GM21447 (cell line): ENCODE measurements at regions not wholly inside any gene's neighbourhood (a gene's known extent, or its start where the extent isn't known, plus 50 kb on each side); places are given as distances from the start of the nearest gene placed in this dataset.

Experiments used
- ATAC-seq: cut with Tn5 transposase; IDR thresholded peaks from one replicate; pipeline ENCODE4 v1.9.1; 2021; ENCODE audit not compliant: unreplicated experiment

DNA sequence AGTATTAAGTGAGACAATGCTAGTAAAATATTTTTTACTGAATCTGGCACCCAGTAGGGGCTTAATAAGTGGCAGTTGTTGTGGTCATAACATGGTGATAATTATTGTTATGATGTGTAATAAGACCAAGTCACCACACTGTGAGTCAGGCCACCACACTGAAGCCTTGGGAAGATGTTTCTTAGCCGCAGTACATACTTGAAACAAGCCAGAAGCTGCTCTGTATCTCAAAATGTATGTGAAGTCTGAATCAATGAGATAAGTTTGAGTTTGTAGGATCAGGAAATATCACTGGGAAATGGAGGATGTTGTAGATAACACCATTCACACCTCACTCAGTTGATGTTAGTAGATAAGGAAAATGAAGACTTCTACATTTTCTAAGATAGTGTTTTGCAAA is 51.3 kb upstream of the PTPN3 start:
- no peak for ATAC-seq

DNA sequence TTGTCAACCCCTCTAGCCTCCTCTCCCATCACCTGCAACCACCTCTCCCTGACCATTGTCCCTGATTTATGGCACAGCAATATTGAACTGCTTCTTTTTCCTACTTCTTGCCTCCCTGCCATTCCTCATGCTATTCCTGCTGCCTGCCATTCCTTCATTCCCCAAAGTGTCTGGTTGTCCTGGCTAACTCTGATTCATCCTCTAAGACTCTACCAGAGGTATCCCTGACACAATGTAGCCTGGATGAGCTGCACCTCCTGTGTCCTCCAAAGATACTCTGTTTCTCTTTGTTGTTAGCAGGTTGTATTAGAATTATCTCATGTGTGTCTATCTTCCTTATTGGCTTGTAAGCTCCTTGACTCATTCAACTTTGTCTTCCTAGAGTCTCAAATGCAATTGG is 53.5 kb upstream of the PTPN3 start:
- ATAC-seq: no peak

DNA sequence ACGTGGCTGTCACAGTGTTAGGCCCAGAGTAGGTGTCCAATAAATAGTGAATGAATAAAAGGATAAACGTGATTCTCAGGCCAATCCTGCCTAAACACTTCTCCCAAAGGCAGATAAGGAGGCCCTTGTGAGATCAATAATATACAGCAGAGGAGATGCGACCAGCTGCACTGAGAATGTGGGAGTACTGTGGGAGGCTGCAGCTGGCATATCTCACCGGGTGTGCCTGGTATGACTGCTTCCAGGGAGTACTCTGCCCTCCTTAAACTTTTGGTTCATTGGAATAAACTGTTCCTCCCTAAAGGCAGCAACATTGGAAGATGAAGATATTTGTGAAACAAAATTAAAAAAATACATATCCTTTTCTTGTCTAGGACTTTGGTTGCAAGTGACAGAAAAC is 57.1 kb upstream of the PTPN3 start:
- no peak for ATAC-seq

DNA sequence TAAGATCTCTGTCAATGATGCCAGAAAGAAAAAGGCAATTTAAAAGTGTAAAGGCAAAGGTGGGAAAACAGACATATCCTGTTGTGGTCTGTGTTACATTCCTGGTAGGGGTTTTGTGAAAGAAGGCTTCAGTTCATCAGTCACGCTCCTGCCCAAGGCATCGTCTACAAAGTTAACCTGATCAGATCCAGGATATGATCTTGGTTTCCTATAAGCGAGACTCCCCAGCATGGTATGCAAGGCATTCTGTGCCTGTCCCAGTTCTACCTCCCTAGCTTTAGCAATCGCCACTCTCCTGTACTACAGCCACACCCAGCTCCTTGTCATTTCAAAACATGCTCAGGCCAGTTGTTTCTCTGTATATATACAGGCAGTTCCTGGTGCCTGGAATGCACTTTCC is 58.0 kb upstream of the PTPN3 start:
- no peak for ATAC-seq

DNA sequence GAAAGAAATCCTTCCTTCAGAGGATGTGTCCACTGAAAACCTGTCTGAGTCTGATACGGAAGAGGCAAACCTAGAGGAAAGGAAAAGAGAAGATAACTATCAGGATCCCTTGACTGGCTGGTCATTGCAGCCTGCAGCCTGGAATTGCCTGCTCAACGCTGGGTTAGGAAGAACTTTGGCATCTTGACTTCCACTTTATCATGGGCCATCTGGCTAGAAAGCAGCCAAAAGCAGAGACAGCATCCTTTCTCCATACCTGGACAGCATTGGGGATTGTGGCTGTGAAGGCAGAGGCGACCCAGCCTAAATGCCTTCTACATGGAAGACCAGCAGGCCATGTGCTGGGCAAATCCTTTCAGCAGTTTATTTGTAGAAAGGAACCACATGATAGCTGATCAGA is 58.7 kb upstream of the PTPN3 start:
- no peak for ATAC-seq

DNA sequence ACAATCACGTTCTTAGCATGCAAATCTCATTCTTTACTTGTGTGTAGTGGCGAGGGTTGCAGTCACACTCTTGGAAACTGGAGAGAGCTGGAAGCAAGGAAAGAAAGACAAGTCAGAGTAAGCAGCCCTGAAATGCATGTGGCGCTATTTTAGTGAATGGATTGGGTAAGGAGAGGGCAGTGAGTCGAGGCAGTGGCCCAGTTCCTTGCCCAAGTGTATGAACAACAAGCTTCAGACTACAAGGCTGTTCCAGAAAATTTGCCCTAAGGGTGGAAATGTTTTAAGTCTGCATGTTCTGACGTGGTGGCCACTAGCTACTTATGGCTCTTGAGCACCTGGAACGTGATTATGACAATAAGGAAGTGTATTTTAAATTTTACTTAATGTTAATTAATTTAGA is 59.4 kb upstream of the PTPN3 start:
- no peak for ATAC-seq

GRCh38 chr9:109558718-109559151 is 60.6 kb upstream of the PTPN3 start:
- no peak for ATAC-seq

DNA sequence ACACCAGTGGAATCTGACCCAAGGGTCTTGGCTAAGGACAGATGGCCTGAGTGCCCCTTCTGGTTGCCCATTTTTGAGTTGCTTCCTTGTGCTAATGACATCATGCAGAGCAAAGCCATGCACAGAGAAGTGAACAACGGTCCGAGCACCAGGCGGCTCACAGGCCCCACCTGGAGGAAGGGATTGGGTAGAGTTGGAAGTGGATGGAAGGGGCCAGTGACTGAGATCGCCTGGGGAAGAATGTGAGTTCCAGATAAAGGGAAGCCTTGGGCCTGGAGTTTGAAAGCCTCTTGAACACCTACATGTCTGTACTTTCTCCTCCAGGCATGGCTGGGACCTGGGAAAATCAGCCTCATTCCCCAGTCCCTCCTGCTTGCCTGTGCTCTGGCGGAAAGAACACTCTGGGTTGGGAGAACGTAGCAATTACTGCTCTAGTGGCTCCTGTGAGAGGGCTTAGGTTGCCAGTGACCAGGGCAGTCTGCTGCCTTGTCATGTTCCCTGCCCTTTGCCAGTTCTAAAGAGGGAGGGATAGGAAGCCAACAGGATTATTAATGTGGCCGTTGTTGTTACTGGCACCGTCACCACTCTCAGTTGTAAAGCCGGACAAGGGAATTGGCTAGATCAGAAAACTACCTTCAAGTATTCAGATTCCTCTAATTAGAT is 62.5 kb upstream of the PTPN3 start:
- ATAC-seq: no peak

GRCh38 chr9:109561137-109561536 is 63.0 kb upstream of the PTPN3 start:
- ATAC-seq: no peak

GRCh38 chr9:109568089-109568488 is 70.0 kb upstream of the PTPN3 start:
- no peak for ATAC-seq

GRCh38 chr9:109568568-109569210 is 70.6 kb upstream of the PTPN3 start:
- no peak for ATAC-seq

DNA sequence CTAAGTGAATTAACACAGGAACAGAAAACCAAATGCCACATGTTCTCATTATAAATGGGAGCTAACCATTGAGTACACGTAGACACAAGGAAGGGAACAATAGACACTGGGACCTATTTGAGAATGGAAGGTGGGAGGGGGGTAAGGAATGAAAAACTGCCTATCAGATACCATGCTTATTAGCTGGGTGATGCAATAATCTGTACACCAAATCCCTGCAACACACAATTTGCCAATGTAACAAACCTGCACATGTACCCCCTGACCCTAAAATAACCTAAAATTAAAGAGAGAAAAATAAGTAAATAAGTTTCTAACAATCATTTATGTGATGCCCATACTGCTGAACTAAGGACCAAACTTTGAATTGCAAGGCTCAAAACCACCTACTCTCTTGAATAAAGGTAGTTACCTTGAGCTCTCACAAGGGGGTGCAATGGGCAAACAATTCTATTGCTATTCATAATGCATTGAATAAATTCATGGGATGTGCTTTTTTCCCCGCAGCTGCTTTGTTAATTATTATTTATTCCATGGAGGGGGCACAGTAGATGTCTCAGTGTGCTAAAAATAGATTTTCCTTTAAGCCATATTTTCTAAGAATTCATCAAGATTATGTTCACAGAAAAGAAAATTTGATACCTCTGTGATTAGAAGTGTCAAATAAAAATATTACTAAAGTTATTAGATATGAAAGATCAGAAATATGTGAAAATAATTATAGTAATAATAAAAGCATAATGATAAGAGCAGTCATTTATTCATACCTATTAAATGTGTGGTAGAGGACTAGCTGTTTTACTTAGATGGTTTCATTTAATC is 76.2 kb upstream of the PTPN3 start:
- peak; percentile 60 for ATAC-seq

DNA sequence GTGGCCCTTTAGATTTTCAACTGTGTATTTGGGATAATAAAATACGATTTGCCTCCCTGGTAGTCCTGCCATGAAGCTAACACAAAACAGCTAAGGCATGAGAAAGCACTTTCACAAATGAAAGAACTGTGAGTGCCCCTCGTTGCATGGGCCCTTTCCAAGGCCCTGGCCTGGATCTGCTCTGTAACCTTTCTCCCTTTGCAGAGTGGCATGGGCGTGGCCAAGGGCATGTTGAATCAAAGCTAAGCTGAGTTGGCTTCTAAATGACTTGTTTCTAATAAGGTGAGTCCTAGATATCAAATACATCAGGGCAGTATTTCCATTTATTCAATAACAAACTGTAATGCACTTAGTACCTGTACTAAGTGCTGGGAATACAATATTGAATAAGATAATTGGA is 78.7 kb upstream of the PTPN3 start:
- no peak for ATAC-seq

DNA sequence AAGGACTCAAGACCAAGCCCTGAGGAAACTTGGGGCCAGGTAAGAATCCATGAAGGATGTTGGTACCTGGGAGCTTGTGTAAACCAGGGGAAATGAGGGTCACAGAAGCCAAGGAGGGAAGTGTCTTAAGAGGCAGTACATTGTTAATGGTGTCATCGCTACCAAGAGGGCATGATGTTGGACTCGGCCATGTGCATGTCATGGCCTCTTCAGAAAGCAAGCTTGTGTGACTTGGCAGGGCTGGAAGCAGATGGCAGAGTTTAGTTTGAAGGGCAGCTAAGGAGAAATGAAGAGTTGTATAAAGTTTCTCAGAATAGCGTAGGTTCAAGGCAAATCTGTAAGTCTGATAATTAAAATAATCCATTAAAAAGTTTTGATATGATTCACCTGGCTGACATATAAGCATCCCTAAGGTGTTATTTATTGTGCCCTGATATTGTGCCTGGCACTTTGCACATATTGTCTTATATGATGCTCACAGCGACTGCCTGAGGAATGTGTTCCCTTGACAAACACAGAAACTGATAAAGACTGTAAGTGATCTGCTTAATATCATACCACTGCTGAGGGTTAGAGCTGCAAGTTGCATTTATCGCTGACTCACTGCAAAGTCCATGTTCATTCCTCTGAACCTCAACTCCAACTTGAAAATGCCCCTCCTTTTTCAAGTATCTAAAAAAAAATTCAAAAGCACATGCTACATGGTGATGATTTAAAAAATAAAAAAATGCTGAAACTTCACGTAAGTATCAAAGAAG is 81.3 kb upstream of the PTPN3 start:
- no peak for ATAC-seq

DNA sequence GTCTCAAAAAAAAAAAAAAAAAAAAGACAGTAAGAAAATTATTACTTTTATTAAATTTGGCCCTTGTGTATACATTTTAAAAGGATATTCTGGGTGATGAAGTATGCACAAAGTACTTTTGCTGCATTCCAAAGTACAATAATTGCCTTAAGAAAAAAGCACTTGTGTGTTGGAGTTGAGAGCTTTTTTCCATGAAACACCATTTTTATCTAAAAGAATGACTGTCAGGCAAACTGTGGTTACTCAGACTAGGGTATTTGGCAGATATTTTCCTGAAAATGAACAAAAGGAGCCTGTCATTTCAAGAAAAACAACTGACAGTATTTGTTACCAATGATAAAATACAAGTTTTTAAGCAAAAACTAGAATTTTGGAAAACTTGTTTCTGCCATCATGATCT is 84.3 kb upstream of the PTPN3 start:
- ATAC-seq: no peak

DNA sequence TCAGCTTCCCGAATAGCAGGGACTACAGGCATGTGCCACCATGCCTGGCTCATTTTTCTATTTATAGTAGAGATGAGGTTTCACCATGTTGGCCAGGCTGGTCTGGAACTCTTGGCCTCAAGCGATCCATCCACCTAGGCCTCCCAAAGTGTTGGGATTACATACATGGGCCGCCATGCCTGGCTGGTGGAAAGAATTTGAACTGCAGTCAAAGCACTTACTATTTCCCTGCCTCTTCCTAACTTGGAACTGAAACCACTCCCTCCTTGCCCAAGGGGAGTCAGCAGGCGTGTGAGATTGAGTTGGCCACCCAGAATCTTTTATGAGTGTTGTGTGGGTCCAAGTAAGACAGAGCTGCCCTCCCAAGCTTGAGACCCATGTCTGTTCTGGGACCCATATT is 86.1 kb upstream of the PTPN3 start:
- ATAC-seq: no peak

DNA sequence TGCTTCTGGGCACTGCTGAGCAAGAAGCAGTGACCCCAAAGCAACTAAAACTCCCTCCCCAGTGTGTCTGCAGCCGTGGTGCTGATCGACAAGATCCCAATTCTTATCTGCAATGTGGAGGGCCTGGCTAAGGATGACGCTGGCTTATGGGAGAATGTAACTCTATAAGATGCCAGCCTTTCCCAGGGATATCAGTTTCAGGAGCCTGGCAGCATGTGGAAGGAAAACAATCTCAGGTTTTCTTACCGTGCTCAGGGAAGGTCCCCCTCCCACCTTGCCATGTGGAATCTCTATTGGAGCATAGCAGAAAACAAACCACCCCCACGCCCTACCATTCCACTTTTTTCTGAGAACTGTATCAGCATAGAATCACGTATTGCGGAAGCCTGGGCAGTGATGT is 87.7 kb upstream of the PTPN3 start:
- no peak for ATAC-seq

DNA sequence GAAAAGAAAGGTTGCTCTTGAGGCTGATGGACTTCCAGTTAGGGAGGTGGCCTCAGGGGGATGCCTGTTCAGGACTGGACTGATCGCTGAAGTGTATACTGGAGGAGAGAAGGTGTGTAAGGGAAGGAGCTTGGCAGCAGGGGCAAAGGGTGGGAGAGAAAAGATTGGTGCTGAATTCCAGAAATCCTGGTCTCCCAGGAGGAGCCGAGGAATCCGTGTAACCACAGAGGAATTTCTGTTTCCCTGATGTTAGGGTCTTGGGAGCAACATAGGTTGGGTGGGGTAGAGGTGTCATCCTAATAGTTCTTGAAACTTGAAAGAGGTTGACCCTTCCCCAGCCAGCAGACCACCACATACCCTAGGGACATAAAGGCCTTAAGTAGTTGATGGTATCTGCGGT is 88.9 kb upstream of the PTPN3 start:
- no peak for ATAC-seq

DNA sequence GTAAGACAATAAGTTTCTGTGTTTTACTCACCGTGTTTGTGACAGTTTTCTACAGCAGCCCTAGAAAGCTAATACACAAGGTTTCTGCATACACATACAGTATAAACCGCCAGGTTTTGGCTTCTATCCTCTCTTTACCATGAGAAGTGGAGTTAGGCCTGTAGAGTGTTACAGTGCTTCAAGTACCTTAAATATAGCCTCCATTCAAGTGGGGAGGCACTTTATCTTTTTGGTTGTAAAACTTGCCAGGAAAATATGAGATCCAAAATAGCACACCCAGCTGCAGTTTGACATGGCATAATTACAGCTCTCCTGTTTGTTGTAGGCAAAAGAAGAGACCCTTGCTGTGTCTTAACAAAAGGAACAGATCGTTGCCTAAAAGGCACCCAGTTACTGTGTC is 90.3 kb upstream of the PTPN3 start:
- ATAC-seq: no peak

- no peak for ATAC-seq
Observed at GRCh38 chr9:109590966-109591365, 92.9 kb upstream of the PTPN3 start.

- ATAC-seq: no peak
Observed at GRCh38 chr9:109591691-109592090, 93.6 kb upstream of the PTPN3 start.

DNA sequence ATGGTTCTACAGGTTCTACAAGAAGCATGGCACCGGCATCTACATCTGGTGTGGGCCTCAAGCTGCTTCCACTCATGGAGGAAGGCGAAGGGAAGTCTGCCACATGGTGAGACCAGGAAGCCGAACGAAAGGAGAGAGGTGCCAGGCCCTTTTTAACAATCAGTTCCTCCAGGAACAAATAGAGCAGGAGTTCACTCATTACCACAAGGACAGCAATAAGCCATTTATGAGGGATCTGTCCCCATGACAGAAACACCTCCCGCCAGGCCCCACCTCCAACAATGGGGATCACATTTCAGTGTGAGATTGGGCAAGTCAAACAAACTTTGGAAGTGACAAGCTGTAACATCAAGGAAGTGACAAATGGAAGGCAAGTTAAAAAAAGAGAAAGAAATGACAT is 95.5 kb upstream of the PTPN3 start:
- no peak for ATAC-seq
